ENCODE measurements at regions not wholly inside any gene's neighbourhood (a gene's known extent, or its start where the extent isn't known, plus 50 kb on each side); places are given as distances from the start of the nearest gene placed in this dataset.

GRCh38 chr2:12641441-12641840 is 75.3 kb upstream of the TRIB2 start:
- no peaks in the 10 kb centered on the region for H3K9me3 Mint-ChIP-seq
- DNase-seq (ENCODE audit: low spot score in 2 of 2), result no peak
- H3K4me1 Mint-ChIP-seq, result peaks cover 6% of the 10 kb centered on the region
- H3K36me3 Mint-ChIP-seq, result no peaks in the 10 kb centered on the region
- H3K27ac Mint-ChIP-seq, result no peak overlapping the region
- ATAC-seq, result no peak
- H3K4me3 Mint-ChIP-seq, result no peak overlapping the region

GRCh38 chr2:12642332-12642731 is 74.4 kb upstream of the TRIB2 start:
- no peaks in the 10 kb centered on the region for H3K36me3 Mint-ChIP-seq
- ATAC-seq, result no peak
- no peak for DNase-seq (ENCODE audit: low spot score in 2 of 2)
- no peaks in the 10 kb centered on the region for H3K9me3 Mint-ChIP-seq
- H3K4me3 Mint-ChIP-seq, result no peak overlapping the region
- H3K4me1 Mint-ChIP-seq, result peaks cover 6% of the 10 kb centered on the region
- no peak overlapping the region for H3K27ac Mint-ChIP-seq

- ATAC-seq (no peak), DNase-seq (ENCODE audit: low spot score in 2 of 2) (no peak)
- Mint-ChIP-seq H3K9me3 (no peaks in the 10 kb centered on the region), H3K4me3 (no peak overlapping the region), H3K36me3 (no peaks in the 10 kb centered on the region), H3K27ac (no peak overlapping the region), H3K4me1 (peaks cover 6% of the 10 kb centered on the region)
Observed at GRCh38 chr2:12642859-12643258, 73.9 kb upstream of the TRIB2 start.

GRCh38 chr2:12649602-12650400 is 66.9 kb upstream of the TRIB2 start:
- H3K4me3 Mint-ChIP-seq, result no peak overlapping the region
- no peak overlapping the region for H3K27ac Mint-ChIP-seq
- ATAC-seq, result no peak
- DNase-seq (ENCODE audit: low spot score in 2 of 2), result no peak
- no peaks in the 10 kb centered on the region for H3K36me3 Mint-ChIP-seq
- H3K9me3 Mint-ChIP-seq, result no peaks in the 10 kb centered on the region
- peaks cover 5% of the 10 kb centered on the region for H3K4me1 Mint-ChIP-seq

GRCh38 chr2:12651641-12652040 is 65.1 kb upstream of the TRIB2 start:
- H3K9me3 Mint-ChIP-seq, result no peaks in the 10 kb centered on the region
- DNase-seq (ENCODE audit: low spot score in 2 of 2), result no peak
- H3K4me1 Mint-ChIP-seq, result peaks cover 5% of the 10 kb centered on the region
- no peaks in the 10 kb centered on the region for H3K36me3 Mint-ChIP-seq
- no peak overlapping the region for H3K27ac Mint-ChIP-seq
- H3K4me3 Mint-ChIP-seq, result no peak overlapping the region
- ATAC-seq, result no peak

- no peaks in the 10 kb centered on the region for H3K36me3 Mint-ChIP-seq
- H3K27ac Mint-ChIP-seq, result no peak overlapping the region
- ATAC-seq (no peak), DNase-seq (ENCODE audit: low spot score in 2 of 2) (no peak)
- no peaks in the 10 kb centered on the region for H3K9me3 Mint-ChIP-seq
- no peak overlapping the region for H3K4me3 Mint-ChIP-seq
- H3K4me1 Mint-ChIP-seq, result peaks cover 5% of the 10 kb centered on the region
Observed at GRCh38 chr2:12652723-12653122, 64.0 kb upstream of the TRIB2 start.

- ATAC-seq (no peak), DNase-seq (ENCODE audit: low spot score in 2 of 2) (no peak)
- Mint-ChIP-seq H3K4me3 (no peak overlapping the region), H3K27ac (no peak overlapping the region), H3K4me1 (no peaks in the 10 kb centered on the region), H3K36me3 (no peaks in the 10 kb centered on the region), H3K9me3 (no peaks in the 10 kb centered on the region)
Observed at GRCh38 chr2:12657560-12657959, 59.2 kb upstream of the TRIB2 start.

GRCh38 chr2:12658310-12658945 is 58.3 kb upstream of the TRIB2 start:
- Mint-ChIP-seq H3K9me3 (no peaks in the 10 kb centered on the region), H3K4me3 (no peak overlapping the region), H3K36me3 (no peaks in the 10 kb centered on the region), H3K27ac (no peak overlapping the region), H3K4me1 (no peaks in the 10 kb centered on the region)
- no peak for ATAC-seq
- DNase-seq (ENCODE audit: low spot score in 2 of 2), result no peak

GRCh38 chr2:12661489-12661888 is 55.2 kb upstream of the TRIB2 start:
- Mint-ChIP-seq H3K4me1 (no peaks in the 10 kb centered on the region), H3K4me3 (no peak overlapping the region), H3K36me3 (no peaks in the 10 kb centered on the region), H3K27ac (no peak overlapping the region), H3K9me3 (peaks cover 2% of the 10 kb centered on the region)
- no peak for ATAC-seq
- DNase-seq (ENCODE audit: low spot score in 2 of 2), result no peak

- Mint-ChIP-seq H3K9me3 (peaks cover 2% of the 10 kb centered on the region), H3K4me1 (no peaks in the 10 kb centered on the region), H3K4me3 (no peak overlapping the region), H3K36me3 (no peaks in the 10 kb centered on the region), H3K27ac (no peak overlapping the region)
- no peak for DNase-seq (ENCODE audit: low spot score in 2 of 2)
- ATAC-seq, result no peak
Observed at GRCh38 chr2:12663306-12664037, 53.3 kb upstream of the TRIB2 start.

- no peak overlapping the region for H3K4me3 Mint-ChIP-seq
- peaks cover 2% of the 10 kb centered on the region for H3K9me3 Mint-ChIP-seq
- ATAC-seq, result no peak
- no peaks in the 10 kb centered on the region for H3K4me1 Mint-ChIP-seq
- H3K27ac Mint-ChIP-seq, result no peak overlapping the region
- no peaks in the 10 kb centered on the region for H3K36me3 Mint-ChIP-seq
- DNase-seq (ENCODE audit: low spot score in 2 of 2), result no peak
Observed at GRCh38 chr2:12665334-12665733, 51.4 kb upstream of the TRIB2 start.

GRCh38 chr2:12666445-12666844 is 50.3 kb upstream of the TRIB2 start:
- Mint-ChIP-seq H3K27ac (no peak overlapping the region), H3K36me3 (no peaks in the 10 kb centered on the region), H3K4me3 (no peak overlapping the region), H3K9me3 (peaks cover 2% of the 10 kb centered on the region), H3K4me1 (no peaks in the 10 kb centered on the region)
- ATAC-seq (no peak), DNase-seq (ENCODE audit: low spot score in 2 of 2) (no peak)

Data from stimulated activated effector memory CD8-positive, alpha-beta T cell treated with anti-CD3 and anti-CD28 coated beads, Interleukin-12 subunit alpha, Interleukin-12 subunit beta, amount 100 ng/mL, for 72 hours (primary cell).